Fibroblast of gingiva (primary cell): ENCODE measurements at regions not wholly inside any gene's neighbourhood (a gene's known extent, or its start where the extent isn't known, plus 50 kb on each side); places are given as distances from the start of the nearest gene placed in this dataset.

Source experiments
- DNase-seq: peaks from one replicate; pipeline ENCODE4 v3.0.0-alpha.2; 2011; ENCODE audit warnings: low read depth

GRCh38 chr12:88251798-88252197 lies 109.7 kb downstream of the TMTC3 start:
- DNase-seq = peak; percentile 83

- DNase-seq = no peak
Measured at GRCh38 chr12:88253371-88253978, 111.4 kb downstream of the TMTC3 start.

GRCh38 chr12:88255224-88255623 lies 113.1 kb downstream of the TMTC3 start:
- DNase-seq = no peak

- no peak for DNase-seq
Measured at GRCh38 chr12:88255847-88256246, 113.7 kb downstream of the TMTC3 start.

GRCh38 chr12:88258396-88258795 lies 116.3 kb downstream of the TMTC3 start:
- peak; percentile 85 for DNase-seq

- peak; percentile 62 for DNase-seq
Measured at GRCh38 chr12:88266806-88267360, 124.8 kb downstream of the TMTC3 start.

GRCh38 chr12:88267630-88268029 lies 125.5 kb downstream of the TMTC3 start:
- no peak for DNase-seq

- no peak for DNase-seq
Measured at GRCh38 chr12:88272456-88272855, 130.3 kb downstream of the TMTC3 start.

- no peak for DNase-seq
Measured at GRCh38 chr12:88273450-88273849, 131.3 kb downstream of the TMTC3 start.

- DNase-seq = no peak
Measured at GRCh38 chr12:88273875-88274274, 131.8 kb downstream of the TMTC3 start.

GRCh38 chr12:88291498-88292131 lies 149.5 kb downstream of the TMTC3 start:
- DNase-seq = no peak

GRCh38 chr12:88298014-88298682 lies 156.0 kb downstream of the TMTC3 start:
- DNase-seq = no peak

- DNase-seq = peak; percentile 16
Measured at GRCh38 chr12:88298761-88299242, 156.7 kb downstream of the TMTC3 start.

GRCh38 chr12:88299567-88300101 lies 157.5 kb downstream of the TMTC3 start:
- peak; percentile 97 for DNase-seq

- peak; percentile 47 for DNase-seq
Measured at GRCh38 chr12:88300931-88301330, 158.8 kb downstream of the TMTC3 start.

- no peak for DNase-seq
Measured at GRCh38 chr12:88303335-88303734, 161.2 kb downstream of the TMTC3 start.

- peak; percentile 21 for DNase-seq
Measured at GRCh38 chr12:88305254-88305890, 163.3 kb downstream of the TMTC3 start.

- no peak for DNase-seq
Measured at GRCh38 chr12:88306471-88307069, 164.5 kb downstream of the TMTC3 start.

- no peak for DNase-seq
Measured at GRCh38 chr12:88307961-88308360, 165.9 kb downstream of the TMTC3 start.

- DNase-seq = peak; percentile 94
Measured at GRCh38 chr12:88308825-88309224, 166.7 kb downstream of the TMTC3 start.

- peak; percentile 36 for DNase-seq
Measured at GRCh38 chr12:88309546-88309945, 167.4 kb downstream of the TMTC3 start.

- peak; percentile 95 for DNase-seq
Measured at GRCh38 chr12:88310069-88310468, 168.0 kb downstream of the TMTC3 start.
